ENCODE measurements at regions not wholly inside any gene's neighbourhood (a gene's known extent, or its start where the extent isn't known, plus 50 kb on each side); places are given as distances from the start of the nearest gene placed in this dataset.

GRCh38 chr16:60717808-60718207 lies 1318.4 kb downstream of the CDH8 start:
- no peak for TF ChIP-seq POLR2A (IDR thresholded peaks at IDR 0.05)
- no peak for TF ChIP-seq CTCF (IDR thresholded peaks at IDR 0.05 in 4 of 5, conservative IDR thresholded peaks at IDR 0.05 in 1 of 5)
